C4-2B (cell line): ENCODE measurements at regions not wholly inside any gene's neighbourhood (a gene's known extent, or its start where the extent isn't known, plus 50 kb on each side); places are given as distances from the start of the nearest gene placed in this dataset.

Source experiments
- H3K27ac ChIP-seq: fragments of 450-650 bp; 2 replicates; pipeline ENCODE4 v1.5.1; 2017
- CTCF ChIP-seq: fragments of 450-650 bp; conservative IDR thresholded peaks from 2 replicates; pipeline ENCODE4 v1.5.1; 2017; ENCODE audit warnings: mild to moderate bottlenecking
- ZFX ChIP-seq: fragments of 450-650 bp; IDR thresholded peaks from 2 replicates; pipeline ENCODE4 v1.6.1; 2017

DNA sequence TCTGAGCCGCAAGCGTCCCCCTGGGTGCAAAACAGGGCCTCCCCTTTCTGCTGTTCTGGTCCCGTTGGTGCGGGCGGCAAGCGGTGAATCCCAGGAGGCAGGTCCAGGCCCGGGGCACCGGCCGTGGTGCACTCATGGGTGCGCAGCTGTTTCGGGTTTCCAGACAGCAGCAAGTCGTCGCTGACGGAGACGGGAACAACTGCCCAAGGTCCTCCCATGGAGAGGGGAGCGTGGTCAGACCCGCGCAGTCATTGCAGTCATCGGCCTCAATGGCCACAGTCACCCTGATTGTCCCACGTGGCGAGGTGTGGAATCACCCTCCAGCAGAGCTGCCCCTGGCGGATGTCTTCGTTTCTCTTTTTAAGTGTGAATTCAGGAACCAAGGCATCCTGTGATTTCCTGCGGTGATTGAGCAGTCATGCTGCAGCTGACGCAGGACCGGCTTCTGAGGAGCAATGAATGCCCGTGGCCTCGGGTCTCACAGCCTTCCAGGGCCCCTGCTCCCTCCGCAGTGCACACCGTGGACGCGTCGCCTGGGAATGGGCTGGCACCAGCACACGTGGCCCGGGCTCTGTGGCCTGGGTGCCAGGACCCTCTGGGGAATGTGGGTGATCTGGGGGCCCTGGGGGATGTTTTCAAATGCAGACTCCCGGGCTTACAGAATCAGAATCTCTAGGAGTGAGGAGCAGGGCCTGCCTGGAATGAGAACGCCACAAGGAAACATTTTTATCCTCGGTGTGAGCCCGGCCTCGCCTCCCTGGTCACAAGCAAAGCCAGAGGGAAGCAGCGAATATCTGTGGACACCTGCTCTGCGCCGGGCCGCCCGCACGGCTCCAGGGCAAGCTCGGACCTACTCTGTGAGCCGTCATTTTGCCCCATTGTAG lies 244.2 kb upstream of the SALL3 start:
- no peak overlapping the region for H3K27ac ChIP-seq
- TF ChIP-seq CTCF (no peak), ZFX (no peak)

GRCh38 chr18:78736015-78736690 lies 243.5 kb upstream of the SALL3 start:
- no peak overlapping the region for H3K27ac ChIP-seq
- TF ChIP-seq CTCF, result no peak
- TF ChIP-seq ZFX, result no peak

GRCh38 chr18:78737006-78737915 lies 242.4 kb upstream of the SALL3 start:
- no peak overlapping the region for H3K27ac ChIP-seq
- TF ChIP-seq ZFX, result no peak
- TF ChIP-seq CTCF, result no peak

- H3K27ac ChIP-seq, result no peak overlapping the region
- TF ChIP-seq CTCF (no peak), ZFX (no peak)
These were observed 241.4 kb upstream of the SALL3 start for GRCh38 chr18:78738076-78738690.

DNA sequence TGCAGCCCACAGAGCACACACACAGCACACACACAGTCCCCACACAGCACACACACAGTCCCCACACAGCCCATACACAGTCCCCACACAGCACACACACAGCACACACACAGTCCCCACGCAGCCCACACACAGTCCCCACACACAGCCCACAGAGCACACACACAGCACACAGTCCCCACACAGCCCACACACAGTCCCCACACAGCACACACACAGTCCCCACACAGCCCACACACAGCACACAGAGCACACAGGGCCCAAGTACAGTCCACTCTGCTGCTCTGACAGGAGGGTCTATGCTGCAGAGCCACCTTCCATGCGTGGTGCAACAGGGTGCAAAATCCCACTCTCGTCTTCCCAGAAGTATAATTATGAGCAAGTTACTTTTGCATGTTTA lies 240.5 kb upstream of the SALL3 start:
- TF ChIP-seq CTCF (no peak), ZFX (no peak)
- no peak overlapping the region for H3K27ac ChIP-seq

- no peak for TF ChIP-seq CTCF
- TF ChIP-seq ZFX, result no peak
- no peak overlapping the region for H3K27ac ChIP-seq
These were observed 239.5 kb upstream of the SALL3 start for GRCh38 chr18:78739882-78740677.
